ENCODE measurements at regions not wholly inside any gene's neighbourhood (a gene's known extent, or its start where the extent isn't known, plus 50 kb on each side); places are given as distances from the start of the nearest gene placed in this dataset.

- H3K4me3 ChIP-seq (ENCODE audit: low read depth, low read length) = no peak overlapping the region
- TF ChIP-seq, protein P1, sequence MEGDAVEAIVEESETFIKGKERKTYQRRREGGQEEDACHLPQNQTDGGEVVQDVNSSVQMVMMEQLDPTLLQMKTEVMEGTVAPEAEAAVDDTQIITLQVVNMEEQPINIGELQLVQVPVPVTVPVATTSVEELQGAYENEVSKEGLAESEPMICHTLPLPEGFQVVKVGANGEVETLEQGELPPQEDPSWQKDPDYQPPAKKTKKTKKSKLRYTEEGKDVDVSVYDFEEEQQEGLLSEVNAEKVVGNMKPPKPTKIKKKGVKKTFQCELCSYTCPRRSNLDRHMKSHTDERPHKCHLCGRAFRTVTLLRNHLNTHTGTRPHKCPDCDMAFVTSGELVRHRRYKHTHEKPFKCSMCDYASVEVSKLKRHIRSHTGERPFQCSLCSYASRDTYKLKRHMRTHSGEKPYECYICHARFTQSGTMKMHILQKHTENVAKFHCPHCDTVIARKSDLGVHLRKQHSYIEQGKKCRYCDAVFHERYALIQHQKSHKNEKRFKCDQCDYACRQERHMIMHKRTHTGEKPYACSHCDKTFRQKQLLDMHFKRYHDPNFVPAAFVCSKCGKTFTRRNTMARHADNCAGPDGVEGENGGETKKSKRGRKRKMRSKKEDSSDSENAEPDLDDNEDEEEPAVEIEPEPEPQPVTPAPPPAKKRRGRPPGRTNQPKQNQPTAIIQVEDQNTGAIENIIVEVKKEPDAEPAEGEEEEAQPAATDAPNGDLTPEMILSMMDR (IDR thresholded peaks at IDR 0.05; ENCODE audit: borderline replicate concordance, insufficient read depth, low read depth, low read length) = no peak
Measured at GRCh38 chr4:65789341-65789740, 119.1 kb upstream of the EPHA5 start.

- TF ChIP-seq, protein P1 (IDR thresholded peaks at IDR 0.05; ENCODE audit: borderline replicate concordance, insufficient read depth, low read depth, low read length) = no peak
- no peak overlapping the region for H3K4me3 ChIP-seq (ENCODE audit: low read depth, low read length)
Measured at GRCh38 chr4:65777270-65777669, 107.0 kb upstream of the EPHA5 start.

DNA sequence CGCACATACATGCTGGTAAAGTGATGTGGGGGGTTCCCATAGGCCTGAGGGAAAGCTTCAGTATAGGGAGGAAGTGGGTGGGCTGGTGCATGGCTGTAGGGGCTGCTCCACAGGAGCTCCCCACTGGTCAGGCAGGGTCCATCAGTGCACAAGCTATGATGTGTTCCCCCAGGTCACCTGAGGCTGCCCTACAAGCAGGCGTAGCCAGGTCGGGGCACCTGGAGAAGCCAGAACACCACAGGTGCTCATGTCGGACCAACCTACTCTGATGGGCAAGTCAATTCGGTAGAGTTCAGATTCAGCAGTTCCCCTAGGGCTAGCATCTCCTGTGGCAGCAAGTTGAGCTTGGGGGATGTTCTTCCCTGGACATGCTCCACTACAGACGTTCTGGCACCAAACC lies 103.3 kb upstream of the EPHA5 start:
- TF ChIP-seq, protein P1 (IDR thresholded peaks at IDR 0.05; ENCODE audit: borderline replicate concordance, insufficient read depth, low read depth, low read length) = no peak
- H3K4me3 ChIP-seq (ENCODE audit: low read depth, low read length) = no peak overlapping the region

DNA sequence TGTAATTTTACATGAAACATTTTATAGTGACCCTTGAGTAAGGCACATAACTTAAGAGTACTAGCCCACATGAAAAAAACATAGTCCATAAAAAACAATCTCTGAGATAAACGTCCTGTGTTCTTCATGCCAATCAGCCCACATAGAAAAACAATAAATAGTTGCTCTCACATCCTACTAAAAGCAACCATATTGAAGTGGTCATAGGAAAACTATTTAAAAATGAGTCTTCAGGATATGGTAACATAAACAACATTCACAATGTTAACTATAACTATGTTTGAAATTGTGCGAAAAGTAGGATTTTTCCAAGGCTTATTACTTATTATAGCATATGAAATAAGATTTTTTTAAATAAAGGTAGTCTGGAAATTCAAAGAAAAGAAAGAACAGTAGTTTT lies 77.1 kb upstream of the EPHA5 start:
- no peak overlapping the region for H3K4me3 ChIP-seq (ENCODE audit: low read depth, low read length)
- TF ChIP-seq, protein P1 (IDR thresholded peaks at IDR 0.05; ENCODE audit: borderline replicate concordance, insufficient read depth, low read depth, low read length) = no peak

GRCh38 chr4:65738134-65738533 lies 67.8 kb upstream of the EPHA5 start:
- TF ChIP-seq, protein P1 (IDR thresholded peaks at IDR 0.05; ENCODE audit: borderline replicate concordance, insufficient read depth, low read depth, low read length) = no peak
- no peak overlapping the region for H3K4me3 ChIP-seq (ENCODE audit: low read depth, low read length)

- no peak overlapping the region for H3K4me3 ChIP-seq (ENCODE audit: low read depth, low read length)
- TF ChIP-seq, protein P1 (IDR thresholded peaks at IDR 0.05; ENCODE audit: borderline replicate concordance, insufficient read depth, low read depth, low read length) = no peak
Measured at GRCh38 chr4:65737672-65738071, 67.4 kb upstream of the EPHA5 start.

DNA sequence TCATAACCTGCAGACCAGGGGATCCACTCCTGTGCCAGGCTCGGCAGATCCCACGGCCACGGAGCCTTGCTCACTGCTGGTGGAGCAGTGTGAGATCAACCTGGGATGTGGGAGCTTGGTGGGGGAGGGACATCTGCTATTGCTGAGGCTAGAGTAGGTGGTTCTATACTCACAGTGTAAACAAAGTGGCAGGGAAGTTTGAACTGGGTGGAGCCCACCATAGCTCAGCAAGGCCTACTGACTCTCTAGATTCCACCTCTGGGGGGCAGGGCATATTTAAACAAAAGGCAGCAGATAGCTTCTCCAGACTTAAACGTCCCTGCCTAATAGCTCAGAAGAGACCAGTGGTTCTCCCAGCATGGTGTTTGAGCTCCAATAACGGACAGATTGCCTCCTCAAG lies 54.7 kb upstream of the EPHA5 start:
- no peak overlapping the region for H3K4me3 ChIP-seq (ENCODE audit: low read depth, low read length)
- TF ChIP-seq, protein P1 (IDR thresholded peaks at IDR 0.05; ENCODE audit: borderline replicate concordance, insufficient read depth, low read depth, low read length) = no peak
